Loucy (cell line): ENCODE measurements at regions not wholly inside any gene's neighbourhood (a gene's known extent, or its start where the extent isn't known, plus 50 kb on each side); places are given as distances from the start of the nearest gene placed in this dataset.

Source experiments
- CTCF ChIP-seq: fragments of 200-600 bp; sonication (generic); conservative IDR thresholded peaks from 2 replicates; pipeline ENCODE4 v1.5.1; 2014; ENCODE audit warnings: mild to moderate bottlenecking, antibody characterized with exemption, low read length
- EZH2phosphoT487 ChIP-seq: fragments of 200-600 bp; IDR thresholded peaks from 2 replicates; pipeline ENCODE4 v1.6.1; 2018; ENCODE audit warnings: antibody characterized with exemption, mild to moderate bottlenecking, moderate library complexity, borderline replicate concordance

- TF ChIP-seq CTCF (no peak), EZH2phosphoT487 (no peak)
Observed at GRCh38 chr4:71866212-71866885, 82.5 kb upstream of the GC start.
